NCI-H774 (cell line): ENCODE measurements at regions not wholly inside any gene's neighbourhood (a gene's known extent, or its start where the extent isn't known, plus 50 kb on each side); places are given as distances from the start of the nearest gene placed in this dataset.
A peak's percentile ranks its signal among the peaks of the same experiment; 100 is the strongest.

Experiments
- DNase-seq: peaks from one replicate; lab custom pipeline; 2025; lab: John Stamatoyannopoulos, UW

- no peak for DNase-seq
Measured at GRCh38 chr5:2240118-2240904, 357.6 kb upstream of the IRX4 start.

- no peak for DNase-seq
Measured at GRCh38 chr5:2239201-2239910, 356.6 kb upstream of the IRX4 start.

DNA sequence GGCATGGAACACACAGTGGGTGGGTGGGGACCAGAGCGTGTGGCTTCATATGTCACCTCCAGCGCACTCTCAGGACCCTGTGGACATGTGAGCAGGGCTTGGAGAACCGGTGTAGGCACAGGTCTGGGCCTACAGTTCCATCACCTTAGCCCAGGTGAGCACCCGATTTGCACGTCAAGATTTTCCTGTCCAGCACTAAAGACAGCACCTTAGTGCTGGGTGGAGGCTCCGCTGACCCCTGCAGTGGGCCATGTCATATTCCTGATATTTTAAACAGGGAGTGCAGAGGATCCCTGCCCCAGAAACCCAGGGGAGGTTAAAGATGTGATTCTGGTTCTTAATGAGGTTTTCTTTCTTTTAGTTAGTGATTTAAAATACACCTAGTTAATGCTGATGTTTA lies 356.0 kb upstream of the IRX4 start:
- DNase-seq: no peak

- no peak for DNase-seq
Measured at GRCh38 chr5:2227433-2227832, 344.7 kb upstream of the IRX4 start.

DNA sequence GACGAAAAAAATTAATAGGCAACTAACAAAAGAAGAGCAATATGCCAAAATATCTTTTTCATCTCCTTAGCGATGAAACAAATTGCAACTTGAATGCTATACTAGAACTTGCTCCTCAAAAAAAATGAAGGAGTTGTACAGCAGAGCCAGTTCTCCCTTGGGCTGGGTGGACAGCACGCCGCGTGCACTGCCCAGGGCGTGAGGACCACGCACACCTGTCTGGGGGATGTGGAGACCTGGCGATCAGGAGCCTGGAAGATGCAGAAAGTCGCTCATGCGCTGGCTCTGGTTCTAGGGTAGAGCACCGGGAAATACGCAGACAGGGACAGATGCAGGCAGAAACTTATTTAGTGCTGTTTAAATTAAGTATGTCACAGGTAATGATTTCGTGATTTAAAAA lies 342.0 kb upstream of the IRX4 start:
- DNase-seq: no peak

GRCh38 chr5:2223303-2223702 lies 340.6 kb upstream of the IRX4 start:
- no peak for DNase-seq

DNA sequence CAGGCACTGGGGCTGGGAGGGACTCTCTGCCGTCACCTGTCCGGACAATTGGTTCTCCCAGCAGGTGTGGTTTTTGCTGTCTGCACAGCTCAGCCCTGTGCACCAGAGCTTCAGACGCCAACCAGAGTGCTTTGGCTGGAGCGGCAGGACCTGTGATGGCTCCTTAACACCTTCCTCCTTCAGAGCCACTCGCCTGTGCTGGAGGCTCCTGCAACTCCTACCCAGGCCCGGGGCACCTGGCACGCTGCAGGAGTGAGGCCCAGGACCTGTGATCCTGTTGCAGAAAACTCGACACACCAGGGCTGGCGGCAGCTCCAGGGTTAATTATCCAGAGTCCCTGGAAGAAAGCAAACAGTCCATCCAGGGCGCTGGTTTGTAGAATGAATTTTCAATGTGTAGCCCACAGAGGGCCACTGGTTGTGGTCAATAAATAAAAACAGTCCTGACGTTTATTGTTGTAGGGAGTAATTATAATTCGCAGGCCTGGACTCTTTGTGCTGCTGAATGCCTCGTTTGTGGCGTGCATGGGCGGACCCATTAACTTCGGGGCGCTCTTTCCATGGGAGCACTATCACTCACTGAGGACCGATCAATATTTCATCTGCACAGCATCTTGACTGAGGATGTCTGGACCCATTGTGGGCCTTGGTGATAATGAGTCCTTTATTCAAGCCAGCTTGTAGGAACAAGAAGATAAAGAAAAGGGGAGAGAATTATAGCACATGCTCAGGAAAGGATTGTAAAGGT lies 339.7 kb upstream of the IRX4 start:
- no peak for DNase-seq

DNA sequence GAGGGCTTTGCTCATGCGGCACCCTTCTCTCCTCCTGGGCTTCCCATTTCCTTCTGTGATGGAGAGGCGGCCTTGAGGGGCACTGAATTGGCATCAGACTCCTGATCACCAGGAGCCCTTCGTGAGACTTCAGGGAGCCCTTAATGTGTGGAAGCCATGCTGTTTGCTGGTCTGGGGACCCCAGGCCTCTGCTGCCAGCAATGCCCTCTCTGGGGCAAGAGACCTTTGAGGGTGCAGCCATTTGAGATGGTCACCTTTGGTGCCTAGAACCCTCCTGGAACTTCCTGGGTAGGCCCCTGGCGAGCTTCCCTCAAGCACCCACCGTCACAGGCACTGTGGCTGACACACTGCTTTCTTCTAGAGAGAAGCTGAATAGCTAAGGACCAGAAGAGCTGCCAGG lies 338.7 kb upstream of the IRX4 start:
- no peak for DNase-seq

GRCh38 chr5:2220741-2221140 lies 338.0 kb upstream of the IRX4 start:
- DNase-seq: no peak

DNA sequence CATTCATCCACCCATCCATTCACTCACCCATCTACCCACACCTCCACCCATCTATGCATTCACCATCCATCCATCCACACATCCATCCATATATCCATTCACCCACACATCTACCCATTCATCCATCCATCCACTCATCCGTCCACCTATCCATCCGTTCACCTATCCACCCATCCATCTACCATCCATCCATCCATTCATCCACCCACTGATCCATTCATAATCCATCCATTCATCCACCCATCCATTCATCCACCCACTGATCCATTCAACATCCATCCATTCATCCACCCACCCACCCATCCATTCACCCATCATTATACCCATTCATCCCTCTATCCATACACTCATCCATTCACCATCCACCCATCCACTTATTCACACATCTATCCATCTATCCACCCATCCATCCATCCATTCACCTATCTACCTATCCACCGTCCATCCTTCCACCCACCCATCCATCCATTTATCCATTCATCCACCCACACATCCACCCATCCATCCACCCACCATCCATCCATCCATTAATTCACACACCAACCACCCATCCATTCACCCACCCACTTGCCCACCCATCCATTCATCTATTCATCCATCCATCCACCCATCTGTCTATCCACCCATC lies 336.5 kb upstream of the IRX4 start:
- no peak for DNase-seq

- no peak for DNase-seq
Measured at GRCh38 chr5:2217219-2217618, 334.5 kb upstream of the IRX4 start.

GRCh38 chr5:2214910-2215590 lies 332.3 kb upstream of the IRX4 start:
- DNase-seq: no peak

- DNase-seq: no peak
Measured at GRCh38 chr5:2213121-2213730, 330.5 kb upstream of the IRX4 start.

DNA sequence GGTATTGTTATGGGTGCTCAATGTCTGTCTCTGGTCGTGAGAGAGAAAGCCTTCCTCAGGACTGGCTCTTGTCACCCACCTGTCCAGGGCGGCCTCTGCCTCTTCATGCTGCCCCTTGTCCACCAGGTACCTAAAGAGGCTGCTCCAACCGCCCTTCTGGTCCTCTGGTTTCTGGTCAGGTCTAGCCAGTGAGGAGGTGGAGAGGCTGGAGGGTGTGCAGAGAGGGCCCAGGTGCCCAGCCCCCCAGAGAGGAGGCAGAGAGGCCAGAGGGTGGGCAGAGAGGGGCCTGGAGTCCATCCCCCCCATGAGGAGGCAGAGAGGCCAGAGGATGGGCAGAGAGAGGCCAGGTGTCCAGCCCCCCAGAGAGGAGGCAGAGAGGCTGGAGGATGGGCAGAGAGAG lies 329.8 kb upstream of the IRX4 start:
- no peak for DNase-seq

DNA sequence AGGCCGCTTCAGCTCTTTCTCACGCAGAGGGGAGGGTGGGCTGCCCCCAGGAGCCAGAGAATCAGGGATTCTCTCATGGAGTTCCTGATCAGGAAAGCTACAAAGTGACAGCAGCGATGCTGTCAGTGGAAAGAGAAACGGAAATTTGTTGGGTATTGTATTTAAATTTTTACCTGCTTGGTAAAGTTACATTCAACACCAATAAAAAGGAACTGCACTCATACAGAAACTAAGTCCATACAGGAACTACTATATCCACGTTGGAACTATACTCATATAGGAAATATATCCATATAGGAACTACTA lies 325.5 kb upstream of the IRX4 start:
- DNase-seq: no peak

GRCh38 chr5:2207416-2208238 lies 324.9 kb upstream of the IRX4 start:
- peak; percentile 48 for DNase-seq

- DNase-seq: no peak
Measured at GRCh38 chr5:2207109-2207399, 324.3 kb upstream of the IRX4 start.

DNA sequence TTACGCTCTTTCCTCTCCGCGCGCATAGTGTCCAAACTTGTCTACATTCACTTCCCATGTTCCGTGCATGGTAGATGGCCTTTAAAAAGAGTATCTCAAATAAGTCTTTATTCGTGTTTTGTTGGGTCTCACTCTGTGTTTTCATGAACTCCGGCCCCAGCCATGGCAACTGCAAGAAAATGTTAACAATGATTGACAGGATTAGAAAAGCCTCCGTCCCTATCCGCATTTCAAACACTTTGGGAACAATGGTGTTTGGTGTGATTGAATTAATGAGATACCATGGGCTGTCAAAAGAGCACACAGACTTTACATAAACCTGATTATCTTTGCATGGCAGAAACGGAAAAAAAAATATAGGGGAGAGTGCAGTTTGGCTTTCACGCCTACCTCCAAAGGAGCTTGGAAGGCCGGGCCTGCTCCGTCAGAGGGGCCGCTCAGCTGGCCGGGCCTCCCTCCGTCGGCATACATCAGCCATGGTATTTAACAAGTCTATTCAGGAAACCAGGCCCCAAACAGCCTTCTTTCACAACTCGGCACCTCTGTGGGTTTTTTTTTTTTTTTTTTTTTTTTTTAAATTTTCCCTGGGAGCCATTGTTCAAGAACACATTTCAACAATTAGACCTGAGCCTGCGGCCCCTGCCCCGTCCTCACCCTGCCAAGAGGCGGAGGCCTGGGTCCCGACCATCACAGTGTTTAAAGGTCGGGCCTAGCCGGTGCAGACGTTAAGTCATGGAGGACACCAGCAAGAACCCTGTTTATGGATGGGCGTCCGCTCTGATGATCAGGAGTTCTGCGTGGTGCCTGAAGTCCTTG lies 323.8 kb upstream of the IRX4 start:
- DNase-seq: no peak

DNA sequence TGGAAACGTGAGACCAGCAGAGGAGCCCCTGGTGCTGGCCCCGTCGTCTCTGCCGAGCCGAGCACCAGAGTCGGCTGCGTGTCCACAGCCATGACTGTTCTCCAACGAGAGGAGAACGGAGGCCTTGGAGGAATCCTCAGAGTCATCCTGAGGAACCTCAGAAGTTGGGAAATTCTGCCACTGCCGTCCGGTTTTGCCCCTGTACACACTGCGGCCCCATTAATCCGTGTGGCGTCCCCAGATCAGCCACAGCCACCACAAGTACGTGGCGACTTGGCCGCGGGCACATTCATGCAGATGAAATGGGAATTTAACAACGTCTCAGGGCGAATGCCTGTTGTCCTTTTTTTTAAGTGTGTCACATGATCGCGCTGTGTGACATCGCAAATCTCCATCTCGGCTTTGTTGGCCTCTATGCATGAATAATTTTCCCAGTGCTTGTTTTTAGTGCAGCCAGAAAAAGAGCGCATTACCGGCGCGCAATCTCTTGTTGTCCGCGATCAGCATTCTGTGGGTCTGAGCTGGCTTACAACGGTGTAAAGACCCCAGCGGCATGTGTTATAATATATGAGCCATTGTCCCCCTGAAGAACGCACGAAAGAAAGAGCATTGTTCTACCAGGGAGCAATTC lies 323.0 kb upstream of the IRX4 start:
- no peak for DNase-seq

GRCh38 chr5:2205185-2205585 lies 322.5 kb upstream of the IRX4 start:
- no peak for DNase-seq
